HG03139 (cell line): ENCODE measurements at regions not wholly inside any gene's neighbourhood (a gene's known extent, or its start where the extent isn't known, plus 50 kb on each side); places are given as distances from the start of the nearest gene placed in this dataset.

Source experiments
- ATAC-seq: cut with Tn5 transposase; IDR thresholded peaks from one replicate; pipeline ENCODE4 v1.9.1; 2021; ENCODE audit not compliant: unreplicated experiment

GRCh38 chr2:220192994-220193753, 565.7 kb downstream of the SLC4A3 start:
- ATAC-seq: no peak

- no peak for ATAC-seq
Observed at GRCh38 chr2:220194630-220195584, 567.5 kb downstream of the SLC4A3 start.

GRCh38 chr2:220198896-220199295, 571.5 kb downstream of the SLC4A3 start:
- ATAC-seq: no peak

- ATAC-seq: no peak
Observed at GRCh38 chr2:220202066-220202465, 574.6 kb downstream of the SLC4A3 start.

- no peak for ATAC-seq
Observed at GRCh38 chr2:220209093-220209492, 581.7 kb downstream of the SLC4A3 start.

GRCh38 chr2:220209751-220210150, 582.3 kb downstream of the SLC4A3 start:
- no peak for ATAC-seq

GRCh38 chr2:220212296-220213080, 585.1 kb downstream of the SLC4A3 start:
- ATAC-seq: no peak

GRCh38 chr2:220215785-220216184, 588.4 kb downstream of the SLC4A3 start:
- no peak for ATAC-seq

- no peak for ATAC-seq
Observed at GRCh38 chr2:220219371-220219770, 591.9 kb downstream of the SLC4A3 start.

GRCh38 chr2:220220009-220220408, 592.6 kb downstream of the SLC4A3 start:
- ATAC-seq: no peak

GRCh38 chr2:220221992-220222391, 594.6 kb downstream of the SLC4A3 start:
- no peak for ATAC-seq

- no peak for ATAC-seq
Observed at GRCh38 chr2:220224691-220225543, 597.5 kb downstream of the SLC4A3 start.

- no peak for ATAC-seq
Observed at GRCh38 chr2:220226076-220226475, 598.6 kb downstream of the SLC4A3 start.

- ATAC-seq: no peak
Observed at GRCh38 chr2:220226546-220226945, 599.1 kb downstream of the SLC4A3 start.

GRCh38 chr2:220227266-220227920, 600.0 kb downstream of the SLC4A3 start:
- ATAC-seq: no peak

- no peak for ATAC-seq
Observed at GRCh38 chr2:220228310-220229006, 601.0 kb downstream of the SLC4A3 start.

- ATAC-seq: no peak
Observed at GRCh38 chr2:220240641-220241040, 613.2 kb downstream of the SLC4A3 start.

- no peak for ATAC-seq
Observed at GRCh38 chr2:220241423-220241822, 614.0 kb downstream of the SLC4A3 start.

GRCh38 chr2:220243571-220243970, 616.1 kb downstream of the SLC4A3 start:
- ATAC-seq: no peak
